PC-9 (cell line): ENCODE measurements at regions not wholly inside any gene's neighbourhood (a gene's known extent, or its start where the extent isn't known, plus 50 kb on each side); places are given as distances from the start of the nearest gene placed in this dataset.

Experiments used
- EZH2 ChIP-seq: fragments of 200-600 bp; sonication (generic); IDR thresholded peaks from 2 replicates; pipeline ENCODE4 v1.8.0; 2017; ENCODE audit warnings: antibody characterized with exemption, low read depth
- TF ChIP-seq, protein P1 (sequence below): fragments of 200-600 bp; sonication (generic); conservative IDR thresholded peaks from 2 replicates; pipeline ENCODE4 v1.6.1; 2017; ENCODE audit warnings: mixed run types, antibody characterized with exemption, mild to moderate bottlenecking, moderate library complexity

GRCh38 chr7:68336594-68336993 is 1261.7 kb upstream of the AUTS2 start:
- TF ChIP-seq, protein P1, sequence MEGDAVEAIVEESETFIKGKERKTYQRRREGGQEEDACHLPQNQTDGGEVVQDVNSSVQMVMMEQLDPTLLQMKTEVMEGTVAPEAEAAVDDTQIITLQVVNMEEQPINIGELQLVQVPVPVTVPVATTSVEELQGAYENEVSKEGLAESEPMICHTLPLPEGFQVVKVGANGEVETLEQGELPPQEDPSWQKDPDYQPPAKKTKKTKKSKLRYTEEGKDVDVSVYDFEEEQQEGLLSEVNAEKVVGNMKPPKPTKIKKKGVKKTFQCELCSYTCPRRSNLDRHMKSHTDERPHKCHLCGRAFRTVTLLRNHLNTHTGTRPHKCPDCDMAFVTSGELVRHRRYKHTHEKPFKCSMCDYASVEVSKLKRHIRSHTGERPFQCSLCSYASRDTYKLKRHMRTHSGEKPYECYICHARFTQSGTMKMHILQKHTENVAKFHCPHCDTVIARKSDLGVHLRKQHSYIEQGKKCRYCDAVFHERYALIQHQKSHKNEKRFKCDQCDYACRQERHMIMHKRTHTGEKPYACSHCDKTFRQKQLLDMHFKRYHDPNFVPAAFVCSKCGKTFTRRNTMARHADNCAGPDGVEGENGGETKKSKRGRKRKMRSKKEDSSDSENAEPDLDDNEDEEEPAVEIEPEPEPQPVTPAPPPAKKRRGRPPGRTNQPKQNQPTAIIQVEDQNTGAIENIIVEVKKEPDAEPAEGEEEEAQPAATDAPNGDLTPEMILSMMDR, result no peak
- no peak for TF ChIP-seq EZH2
